Gastroesophageal sphincter (tissue), 4 donors: ENCODE measurements at regions not wholly inside any gene's neighbourhood (a gene's known extent, or its start where the extent isn't known, plus 50 kb on each side); places are given as distances from the start of the nearest gene placed in this dataset.
"Not testable (repeated sequence)": the region's sequence is repeated elsewhere in the genome, so short reads cannot be mapped to it uniquely, and the experiment has no call there.

Experiments used
- ATAC-seq: fragments of 150-250 bp; one replicate; pipeline ENCODE4 v1.9.1; 2016; ENCODE audit warnings: mild to moderate bottlenecking, moderate library complexity
- H3K27ac ChIP-seq, 4 donors: fragments of 200-600 bp; sonication (generic) in 3 of 4; 1 replicate in 3 of 4; 2 replicates in 1 of 4; pipeline ENCODE4 v1.5.1; 2016 to 2019
- H3K27me3 ChIP-seq: fragments of 200-600 bp; sonication (generic); one replicate; pipeline ENCODE4 v1.5.1; 2019
- H3K36me3 ChIP-seq, 2 donors: fragments of 200-600 bp; sonication (generic); one replicate each; pipeline ENCODE4 v1.5.1; 2019; ENCODE audit warnings: control low read depth in 1 of 2
- H3K4me1 ChIP-seq, 3 donors: fragments of 200-600 bp; sonication (generic); 1 replicate in 2 of 3; 2 replicates in 1 of 3; pipeline ENCODE4 v1.5.1; 2016 to 2019; ENCODE audit warnings: control low read depth in 2 of 3
- H3K4me3 ChIP-seq, 2 donors: fragments of 200-600 bp; sonication (generic); one replicate each; pipeline ENCODE4 v1.5.1; 2019; ENCODE audit warnings: mild to moderate bottlenecking in 1 of 2, moderate library complexity in 1 of 2
- H3K9me3 ChIP-seq, 3 donors: fragments of 200-600 bp; sonication (generic); one replicate each; pipeline ENCODE4 v1.5.1; 2017 to 2019; ENCODE audit warnings: control low read depth in 2 of 3
- EP300 ChIP-seq: sonication (generic); formaldehyde crosslinking; IDR thresholded peaks from one replicate; pipeline ENCODE4 v1.6.1; 2017; ENCODE audit warnings: antibody characterized with exemption, mild to moderate bottlenecking
- POLR2A ChIP-seq, 2 donors: fragments of 450-650 bp; IDR thresholded peaks; one replicate each; pipeline ENCODE4 v1.6.1; 2017; ENCODE audit warnings: antibody characterized with exemption in 2 of 2, mild to moderate bottlenecking in 2 of 2, moderate library complexity in 1 of 2
- POLR2AphosphoS5 ChIP-seq: sonication (generic); formaldehyde crosslinking; IDR thresholded peaks from one replicate; pipeline ENCODE4 v1.6.1; 2017; ENCODE audit warnings: antibody characterized with exemption
- WGBS, 2 donors: methylation state at CpG; one replicate each; pipeline ENCODE4 v1.1.5; 2018; ENCODE audit warnings: low coverage in 1 of 2; 5-methylcytosine and 5-hydroxymethylcytosine counted together
- TF ChIP-seq, protein P1 (sequence below), 4 experiments: fragments of 200-600 bp in 2 of 4; fragments of 450-650 bp in 2 of 4; sonication (generic) in 1 of 4; IDR thresholded peaks; one replicate each; pipeline ENCODE4 v1.5.1; 2017 to 2019; ENCODE audit warnings: antibody characterized with exemption in 4 of 4, mild to moderate bottlenecking in 2 of 4, moderate library complexity in 2 of 4

DNA sequence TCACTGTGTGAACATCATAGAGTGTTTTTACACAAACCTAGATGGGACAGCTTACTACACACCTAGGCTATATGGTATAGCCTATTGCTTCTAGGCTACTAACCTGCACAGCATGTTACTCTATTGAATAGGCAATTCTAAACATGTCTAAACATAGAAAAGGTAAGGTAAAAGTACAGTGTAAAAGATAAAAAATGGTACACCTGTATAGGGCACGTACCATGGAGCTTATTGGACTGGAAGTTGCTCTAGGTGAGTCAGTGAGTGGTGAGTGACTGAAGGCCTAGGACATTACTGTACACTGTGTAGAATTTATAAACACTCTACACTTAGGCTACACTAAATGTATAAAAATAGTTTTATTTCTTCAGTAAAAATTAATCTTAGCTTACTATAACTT lies 182.0 kb upstream of the THSD7A start:
- TF ChIP-seq, protein P1, sequence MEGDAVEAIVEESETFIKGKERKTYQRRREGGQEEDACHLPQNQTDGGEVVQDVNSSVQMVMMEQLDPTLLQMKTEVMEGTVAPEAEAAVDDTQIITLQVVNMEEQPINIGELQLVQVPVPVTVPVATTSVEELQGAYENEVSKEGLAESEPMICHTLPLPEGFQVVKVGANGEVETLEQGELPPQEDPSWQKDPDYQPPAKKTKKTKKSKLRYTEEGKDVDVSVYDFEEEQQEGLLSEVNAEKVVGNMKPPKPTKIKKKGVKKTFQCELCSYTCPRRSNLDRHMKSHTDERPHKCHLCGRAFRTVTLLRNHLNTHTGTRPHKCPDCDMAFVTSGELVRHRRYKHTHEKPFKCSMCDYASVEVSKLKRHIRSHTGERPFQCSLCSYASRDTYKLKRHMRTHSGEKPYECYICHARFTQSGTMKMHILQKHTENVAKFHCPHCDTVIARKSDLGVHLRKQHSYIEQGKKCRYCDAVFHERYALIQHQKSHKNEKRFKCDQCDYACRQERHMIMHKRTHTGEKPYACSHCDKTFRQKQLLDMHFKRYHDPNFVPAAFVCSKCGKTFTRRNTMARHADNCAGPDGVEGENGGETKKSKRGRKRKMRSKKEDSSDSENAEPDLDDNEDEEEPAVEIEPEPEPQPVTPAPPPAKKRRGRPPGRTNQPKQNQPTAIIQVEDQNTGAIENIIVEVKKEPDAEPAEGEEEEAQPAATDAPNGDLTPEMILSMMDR (IDR thresholded peaks at IDR 0.05), result no peak
- TF ChIP-seq EP300, result no peak
- TF ChIP-seq POLR2A (IDR thresholded peaks at IDR 0.05), result no peak
- TF ChIP-seq POLR2AphosphoS5, result no peak
- 96 to 100% methylated on average over 1 of the region's 1 CpG for WGBS, 2 donors
- ATAC-seq, result no peak

GRCh38 chr7:12016439-12016838 lies 184.4 kb upstream of the THSD7A start:
- no peaks in the 10 kb centered on the region for H3K36me3 ChIP-seq
- no peaks in the 10 kb centered on the region for H3K9me3 ChIP-seq
- no peak overlapping the region for H3K27ac ChIP-seq
- no peaks in the 10 kb centered on the region for H3K4me1 ChIP-seq
- no peak overlapping the region for H3K4me3 ChIP-seq
- 43 to 59% methylated on average over 1 of the region's 1 CpG for WGBS, 2 donors
- no peaks in the 10 kb centered on the region for H3K27me3 ChIP-seq
- TF ChIP-seq POLR2AphosphoS5 (no peak), EP300 (no peak), POLR2A (IDR thresholded peaks at IDR 0.05) (no peak)
- TF ChIP-seq, protein P1 (IDR thresholded peaks at IDR 0.05), result no peak
- ATAC-seq, result no peak

More for the DNA sequence above, 182.0 kb upstream of the THSD7A start:
- H3K27me3 ChIP-seq, result no peaks in the 10 kb centered on the region
- no peaks in the 10 kb centered on the region for H3K9me3 ChIP-seq
- no peak overlapping the region for H3K27ac ChIP-seq
- no peaks in the 10 kb centered on the region for H3K4me1 ChIP-seq
- H3K36me3 ChIP-seq, result no peaks in the 10 kb centered on the region
- no peak overlapping the region for H3K4me3 ChIP-seq

- Histone ChIP-seq H3K4me3 (no peak overlapping the region), H3K36me3 (no peaks in the 10 kb centered on the region), H3K4me1 (no peaks in the 10 kb centered on the region), H3K27ac (no peak overlapping the region), H3K9me3 (no peaks in the 10 kb centered on the region), H3K27me3 (no peaks in the 10 kb centered on the region)
- 36 to 53% methylated on average over 1 of the region's 1 CpG for WGBS, 2 donors
- ATAC-seq, result no peak
- TF ChIP-seq POLR2AphosphoS5 (no peak), EP300 (no peak)
These were observed 185.0 kb upstream of the THSD7A start for GRCh38 chr7:12017046-12017445.

- not testable (repeated sequence) for H3K4me1 ChIP-seq, H3K36me3 ChIP-seq, H3K4me3 ChIP-seq, ATAC-seq, H3K27me3 ChIP-seq, H3K27ac ChIP-seq, H3K9me3 ChIP-seq
- WGBS, 2 donors, result 54 to 68% methylated on average over 1 of the region's 1 CpG
These were observed 189.1 kb upstream of the TMEM106B start for GRCh38 chr7:12022011-12022410.

- TF ChIP-seq, protein P1 (IDR thresholded peaks at IDR 0.05), result no peak
- TF ChIP-seq POLR2AphosphoS5, result no peak
- TF ChIP-seq POLR2A (IDR thresholded peaks at IDR 0.05), result no peak
- TF ChIP-seq EP300, result no peak
These were observed 185.8 kb upstream of the TMEM106B start for GRCh38 chr7:12025246-12025645.

GRCh38 chr7:12028508-12028907 lies 182.6 kb upstream of the TMEM106B start:
- no peaks in the 10 kb centered on the region for H3K27me3 ChIP-seq
- no peaks in the 10 kb centered on the region for H3K4me1 ChIP-seq
- no peak overlapping the region for H3K4me3 ChIP-seq
- H3K27ac ChIP-seq, result no peak overlapping the region
- H3K36me3 ChIP-seq, result no peaks in the 10 kb centered on the region
- no peak for ATAC-seq
- H3K9me3 ChIP-seq, result no peaks in the 10 kb centered on the region
- TF ChIP-seq POLR2AphosphoS5, result no peak
- TF ChIP-seq, protein P1 (IDR thresholded peaks at IDR 0.05), result no peak
- TF ChIP-seq POLR2A (IDR thresholded peaks at IDR 0.05), result no peak
- TF ChIP-seq EP300, result no peak
- 29 to 100% methylated on average over 1 of the region's 1 CpG for WGBS, 2 donors

More at GRCh38 chr7:12025246-12025645, 185.8 kb upstream of the TMEM106B start:
- ATAC-seq, result no peak
- Histone ChIP-seq H3K9me3 (no peaks in the 10 kb centered on the region), H3K4me3 (no peak overlapping the region), H3K4me1 (no peaks in the 10 kb centered on the region), H3K36me3 (no peaks in the 10 kb centered on the region), H3K27ac (no peak overlapping the region), H3K27me3 (no peaks in the 10 kb centered on the region)
- WGBS, 2 donors, result 57% methylated on average over 1 of the region's 1 CpG; no CpG with 5 or more reads in 1 of the 2 donors
